GM19043 (cell line): ENCODE measurements at regions not wholly inside any gene's neighbourhood (a gene's known extent, or its start where the extent isn't known, plus 50 kb on each side); places are given as distances from the start of the nearest gene placed in this dataset.

Source experiments
- ATAC-seq: cut with Tn5 transposase; IDR thresholded peaks from one replicate; pipeline ENCODE4 v1.9.1; 2021; ENCODE audit warnings: low read depth; ENCODE audit not compliant: unreplicated experiment

GRCh38 chr18:78531637-78532036 is 448.0 kb upstream of the SALL3 start:
- no peak for ATAC-seq

DNA sequence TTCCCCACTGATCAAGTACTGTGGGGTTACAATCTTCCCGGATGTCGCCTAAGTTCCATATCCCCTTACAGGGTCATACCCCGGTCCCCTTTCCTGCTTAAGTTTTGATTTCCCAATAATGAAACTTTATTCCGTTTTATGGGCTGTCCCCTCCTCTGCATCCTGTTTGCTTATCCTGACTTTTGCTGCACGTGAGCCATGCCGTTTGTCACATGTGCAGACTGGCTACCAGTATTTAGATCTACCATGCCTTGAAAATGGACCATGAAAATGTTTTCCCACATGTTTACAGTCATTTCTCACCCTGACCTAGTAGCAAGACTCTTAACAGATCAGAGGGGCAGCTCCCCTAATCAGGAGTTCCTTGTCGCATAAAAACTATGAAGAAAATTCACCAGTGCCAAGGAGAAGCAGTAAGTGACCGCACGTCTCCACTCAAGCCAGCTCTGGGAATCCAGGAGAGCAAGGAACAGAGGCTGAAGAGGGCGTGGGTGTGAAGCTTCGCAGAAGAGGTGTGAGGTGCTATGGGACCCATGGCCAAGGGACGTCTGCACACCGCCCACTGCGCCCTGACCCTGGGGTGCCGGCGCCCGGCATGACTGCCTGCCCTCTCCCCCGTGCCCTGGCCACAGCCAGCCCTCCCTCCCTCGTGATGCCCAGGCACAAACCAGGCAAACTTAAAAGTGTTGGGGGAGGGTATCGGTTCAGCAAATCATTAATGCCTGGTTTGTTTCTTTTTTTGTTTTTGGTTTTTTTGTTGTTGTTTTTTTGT is 440.8 kb upstream of the SALL3 start:
- no peak for ATAC-seq

- no peak for ATAC-seq
Observed at GRCh38 chr18:78540636-78541529, 438.7 kb upstream of the SALL3 start.

DNA sequence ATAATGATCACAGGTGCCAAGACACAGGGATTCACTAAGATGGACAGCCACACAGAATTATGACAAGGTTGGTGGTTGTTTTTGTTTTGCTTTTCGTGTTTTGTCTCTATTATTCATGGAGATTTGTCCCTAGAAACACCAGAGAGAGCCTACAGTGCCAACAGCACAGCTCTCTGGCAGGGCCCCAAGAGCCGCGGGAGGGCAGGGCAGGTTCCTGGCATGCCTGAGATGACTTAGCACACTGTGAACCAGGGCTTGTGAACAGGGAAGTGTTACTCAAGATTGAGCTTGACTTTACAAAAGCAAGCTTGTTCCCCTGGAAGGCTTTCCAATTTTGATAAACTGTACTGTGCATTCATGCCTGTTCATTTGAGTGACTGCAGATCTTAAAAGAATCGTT is 437.4 kb upstream of the SALL3 start:
- ATAC-seq, result no peak

DNA sequence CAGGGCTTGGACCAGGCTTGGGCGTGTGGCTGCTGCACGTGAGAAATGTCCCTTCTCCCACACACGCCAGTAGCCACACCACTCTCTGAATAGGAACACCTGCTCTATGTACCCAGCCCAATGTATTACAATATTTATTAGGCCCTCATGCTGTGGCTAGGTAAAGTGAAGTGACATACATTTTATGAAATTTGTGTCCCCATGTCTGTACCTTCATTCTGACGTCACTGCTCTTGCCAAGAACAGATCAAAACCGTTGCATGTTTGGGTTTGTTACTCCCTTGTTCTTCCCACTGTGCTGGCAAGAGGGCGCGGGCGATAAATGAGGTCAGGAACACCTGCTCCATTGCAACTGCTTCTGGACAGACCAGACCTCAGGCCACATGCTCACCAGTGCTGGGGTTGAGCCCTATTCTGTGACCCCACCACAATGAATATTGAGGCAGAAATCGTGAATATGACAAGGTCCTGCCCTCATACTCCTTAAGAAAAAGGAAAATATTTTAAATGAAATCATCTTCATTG is 436.4 kb upstream of the SALL3 start:
- ATAC-seq, result no peak

GRCh38 chr18:78546281-78546680 is 433.3 kb upstream of the SALL3 start:
- no peak for ATAC-seq

DNA sequence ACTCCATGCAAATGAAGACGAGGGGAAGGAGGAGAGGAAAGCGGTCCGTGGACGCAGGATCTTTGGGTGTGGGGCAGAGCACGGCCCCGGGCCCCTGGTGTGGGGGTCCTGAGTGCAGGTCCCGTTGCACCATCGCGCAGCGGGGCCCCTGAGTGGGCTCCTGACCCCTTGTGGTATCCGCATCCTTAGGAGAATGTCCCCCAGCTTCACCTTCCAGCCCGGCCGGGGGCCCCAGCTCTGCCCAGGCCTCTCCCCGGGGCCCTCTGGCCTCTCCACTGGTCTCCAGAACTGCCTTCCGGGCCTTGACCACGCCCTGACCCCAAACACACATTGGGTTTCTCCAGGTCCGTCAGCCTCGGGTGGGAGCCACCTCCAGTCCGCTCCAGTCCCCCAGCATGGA is 431.8 kb upstream of the SALL3 start:
- no peak for ATAC-seq

- ATAC-seq, result no peak
Observed at GRCh38 chr18:78548261-78549058, 431.2 kb upstream of the SALL3 start.

GRCh38 chr18:78549971-78550370 is 429.6 kb upstream of the SALL3 start:
- no peak for ATAC-seq

DNA sequence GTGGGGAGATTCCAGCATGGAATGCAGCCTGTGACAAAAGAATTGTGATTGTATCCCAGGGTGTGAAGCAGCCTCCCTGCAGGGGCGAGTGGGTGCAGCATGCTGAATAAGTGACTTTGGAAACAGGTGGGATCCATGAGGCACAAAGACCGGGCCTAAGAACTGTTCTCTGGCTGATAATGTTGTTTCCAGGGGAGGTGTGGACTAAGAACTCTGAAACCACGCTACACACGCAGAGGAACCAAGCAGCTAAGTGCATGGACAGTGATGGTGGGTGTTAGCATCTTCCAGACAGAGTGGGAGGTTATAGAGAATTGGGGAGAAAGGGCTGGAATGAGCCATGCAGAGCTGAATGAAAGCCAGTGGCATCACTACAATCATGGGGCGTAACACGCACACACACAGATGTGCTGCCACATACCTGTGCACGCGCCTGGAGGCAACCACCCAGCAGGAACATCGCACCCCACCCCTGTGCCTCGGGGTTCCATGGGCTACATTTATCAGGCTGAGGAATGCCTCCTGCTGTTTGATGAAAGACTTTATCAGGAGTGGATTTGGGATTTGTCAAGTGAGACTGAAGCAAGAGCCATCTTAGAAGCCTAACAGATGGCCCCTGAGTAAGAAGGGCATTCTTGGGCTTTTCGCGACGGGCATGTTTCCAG is 424.5 kb upstream of the SALL3 start:
- no peak for ATAC-seq

GRCh38 chr18:78557371-78557770 is 422.2 kb upstream of the SALL3 start:
- ATAC-seq, result no peak

DNA sequence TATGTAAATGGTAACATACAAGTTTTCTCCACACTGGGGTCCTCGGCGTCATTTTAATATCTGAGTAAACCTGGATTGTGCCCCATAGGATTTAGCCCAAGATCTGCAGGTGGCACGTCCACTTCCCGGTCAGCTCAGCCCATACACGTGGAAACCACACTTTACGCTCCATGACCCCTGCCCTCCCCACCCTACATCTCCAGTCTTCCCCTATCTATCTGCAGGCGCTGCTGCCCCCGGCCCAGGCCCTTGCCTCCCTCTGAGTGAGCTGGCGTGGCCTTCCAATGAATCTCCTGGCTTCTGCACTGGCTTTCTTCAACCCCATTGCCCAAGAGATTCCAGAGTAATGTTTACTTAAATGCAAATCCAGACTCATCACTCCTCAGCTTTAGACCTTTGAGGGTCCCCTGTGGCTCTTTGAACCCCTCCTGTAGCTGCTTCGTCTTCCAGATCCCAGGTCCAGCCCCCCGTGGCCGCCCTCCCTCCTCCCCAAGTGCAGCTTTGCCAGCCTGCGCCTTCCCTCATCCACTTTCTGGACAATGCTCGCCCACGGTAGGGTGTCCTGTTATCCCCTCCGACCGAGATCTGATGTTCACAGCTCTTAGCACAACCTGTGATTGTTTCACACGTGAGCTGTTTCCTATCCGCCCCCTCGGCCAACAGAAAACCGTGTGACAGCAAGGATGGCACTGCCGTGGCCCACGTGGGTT is 421.4 kb upstream of the SALL3 start:
- ATAC-seq, result no peak

DNA sequence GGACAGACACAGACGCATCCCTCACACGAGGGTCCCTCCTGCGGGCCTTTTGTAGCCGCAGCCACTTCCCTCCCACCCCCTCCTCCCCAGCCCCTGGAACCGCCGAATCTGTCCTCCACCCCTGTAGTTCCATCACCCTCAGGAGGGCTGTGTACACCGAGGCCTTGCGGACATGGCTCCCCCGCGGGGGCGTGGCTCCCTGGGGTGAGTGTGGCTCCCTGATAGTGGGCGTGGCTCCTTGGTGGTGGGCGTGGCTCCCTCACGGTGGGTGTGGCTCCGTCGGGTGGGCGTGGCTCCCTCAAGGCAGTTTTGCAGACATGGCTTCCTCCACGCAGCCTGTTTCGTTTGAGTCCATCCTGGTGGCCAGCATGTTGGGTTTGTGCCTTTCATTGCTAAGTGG is 420.7 kb upstream of the SALL3 start:
- ATAC-seq, result no peak

DNA sequence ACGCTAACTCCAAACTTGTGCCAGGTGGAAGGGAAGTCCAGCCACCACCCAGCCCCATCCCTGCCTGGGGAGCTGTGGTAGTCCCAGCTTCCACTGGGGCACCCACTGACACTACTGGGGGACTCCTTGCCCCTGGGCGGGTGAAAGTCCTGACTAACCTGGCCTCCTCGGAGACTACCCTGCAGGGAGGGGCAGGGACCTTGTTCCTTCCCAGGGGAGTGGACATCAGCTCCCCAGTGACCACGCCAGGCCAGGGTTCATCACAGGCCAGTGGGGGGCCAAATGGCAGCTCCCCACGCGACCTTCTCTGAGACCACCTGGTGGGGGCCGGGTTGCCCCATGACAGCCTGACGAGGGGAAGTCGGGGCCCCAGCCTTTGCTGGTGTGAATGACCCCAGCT is 420.0 kb upstream of the SALL3 start:
- ATAC-seq, result no peak

- no peak for ATAC-seq
Observed at GRCh38 chr18:78561757-78562510, 417.7 kb upstream of the SALL3 start.

- no peak for ATAC-seq
Observed at GRCh38 chr18:78562531-78562961, 417.1 kb upstream of the SALL3 start.

- ATAC-seq, result no peak
Observed at GRCh38 chr18:78563110-78563509, 416.5 kb upstream of the SALL3 start.

GRCh38 chr18:78564030-78564429 is 415.6 kb upstream of the SALL3 start:
- no peak for ATAC-seq

- no peak for ATAC-seq
Observed at GRCh38 chr18:78564518-78564917, 415.1 kb upstream of the SALL3 start.
